Epidermal melanocyte (primary cell): ENCODE measurements at regions not wholly inside any gene's neighbourhood (a gene's known extent, or its start where the extent isn't known, plus 50 kb on each side); places are given as distances from the start of the nearest gene placed in this dataset.

Experiments used
- DNase-seq: peaks from one replicate; pipeline ENCODE4 v3.0.0; 2011; ENCODE audit warnings: low spot score; ENCODE audit not compliant: insufficient read length

DNA sequence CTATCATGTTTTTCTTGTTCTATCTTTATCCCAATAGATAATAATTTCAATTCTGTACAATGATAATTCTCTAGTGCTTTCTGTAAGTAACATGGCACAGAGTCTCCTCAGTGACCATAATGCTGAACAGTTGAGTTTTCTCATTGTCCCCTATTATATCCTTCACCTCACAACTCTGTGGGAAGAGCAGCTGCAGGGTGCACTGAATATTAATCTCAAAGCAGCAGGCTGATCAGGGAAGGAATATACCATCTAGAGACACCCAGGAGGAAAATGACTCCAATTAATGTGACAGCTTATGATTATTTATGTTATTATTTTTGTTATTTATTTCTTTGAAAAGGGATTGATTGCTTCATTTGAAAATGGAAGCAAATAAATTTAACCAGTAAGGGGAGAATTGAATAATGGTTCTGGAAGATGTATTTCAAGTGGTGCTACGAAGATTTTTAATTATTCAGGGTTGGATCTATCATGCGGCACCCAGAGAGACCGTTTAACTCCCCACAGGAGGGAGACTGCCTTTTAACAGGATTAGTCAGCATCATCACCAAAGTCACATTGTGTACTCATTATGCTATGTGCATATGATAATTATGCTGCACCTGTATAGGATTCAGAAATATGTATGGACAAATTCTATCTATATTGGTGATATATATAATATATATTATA is 1015.7 kb upstream of the GOT2 start:
- DNase-seq, result no peak

DNA sequence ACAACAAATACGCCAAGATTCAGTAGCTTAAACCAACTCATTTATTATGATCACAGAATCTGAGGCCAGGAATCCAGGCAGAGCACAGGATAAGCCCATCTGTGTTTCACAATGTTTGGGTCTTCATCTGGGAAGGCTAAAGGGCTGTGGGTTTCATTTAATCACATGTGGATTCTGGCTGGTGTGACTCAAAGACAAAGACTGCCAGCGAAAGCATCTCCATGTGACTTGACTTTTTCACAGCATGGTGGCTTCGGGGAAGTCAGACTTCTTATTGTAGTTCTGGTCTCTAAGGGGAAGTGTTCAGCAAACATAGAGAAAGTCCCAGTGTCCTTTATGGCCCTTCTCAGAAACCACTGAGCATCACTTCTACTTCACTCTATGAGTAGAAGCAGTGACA is 1014.4 kb upstream of the GOT2 start:
- DNase-seq, result no peak

DNA sequence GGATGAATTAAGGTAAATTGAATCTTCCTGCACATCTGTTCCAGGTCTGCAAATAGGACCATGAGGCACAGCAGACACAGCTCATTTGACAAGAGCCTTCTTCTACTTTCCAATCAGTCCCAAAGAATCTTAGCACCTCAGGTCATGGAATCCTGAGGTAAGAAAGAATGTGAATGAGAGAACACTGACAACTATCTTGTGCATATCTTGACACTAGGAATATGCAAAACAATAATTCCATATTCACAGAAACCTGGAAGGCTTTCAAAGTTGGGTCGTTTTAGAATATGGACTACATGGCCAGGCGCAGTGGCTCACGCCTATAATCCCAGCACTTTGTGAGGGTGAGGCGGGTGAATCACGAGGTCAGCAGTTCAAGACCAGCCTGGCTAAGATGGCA is 1009.4 kb upstream of the GOT2 start:
- no peak for DNase-seq

DNA sequence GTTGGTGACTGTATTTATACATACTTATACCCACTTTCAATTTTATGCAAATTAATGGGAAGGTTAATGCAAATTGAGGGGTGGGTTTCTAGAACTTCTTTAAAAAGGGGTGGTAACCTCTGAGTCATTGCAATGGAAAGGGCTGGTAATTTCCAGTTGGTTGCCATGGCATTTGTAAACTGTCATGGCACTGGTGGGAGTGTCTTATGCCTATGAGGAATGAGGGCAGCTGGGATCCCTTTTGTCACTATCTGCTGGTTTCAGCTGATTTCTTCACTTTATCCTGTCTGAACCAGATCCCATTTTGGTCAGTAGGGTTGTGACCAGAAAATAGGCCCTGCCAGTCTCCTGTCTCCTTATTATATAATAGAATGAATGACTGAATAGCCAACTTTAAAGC is 1006.7 kb upstream of the GOT2 start:
- DNase-seq, result no peak

DNA sequence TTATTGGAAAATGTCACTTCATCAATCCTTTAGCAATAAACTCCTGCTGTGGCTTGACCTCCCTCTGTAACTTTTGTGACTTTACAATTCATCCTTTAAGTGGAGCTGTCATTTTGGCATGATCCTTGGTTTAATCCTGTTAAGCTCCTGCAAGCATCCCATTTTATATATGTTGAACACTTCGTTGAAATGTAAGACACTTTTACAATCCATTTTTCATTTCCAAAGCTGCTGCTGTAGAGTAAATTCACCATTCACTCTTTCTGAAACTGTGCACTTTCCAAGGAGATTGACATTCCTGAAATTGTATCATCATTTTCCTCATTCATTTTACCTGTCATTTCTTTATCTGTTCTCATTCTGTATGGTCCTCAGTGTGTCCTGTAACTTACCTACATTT is 1003.2 kb upstream of the GOT2 start:
- DNase-seq, result no peak

DNA sequence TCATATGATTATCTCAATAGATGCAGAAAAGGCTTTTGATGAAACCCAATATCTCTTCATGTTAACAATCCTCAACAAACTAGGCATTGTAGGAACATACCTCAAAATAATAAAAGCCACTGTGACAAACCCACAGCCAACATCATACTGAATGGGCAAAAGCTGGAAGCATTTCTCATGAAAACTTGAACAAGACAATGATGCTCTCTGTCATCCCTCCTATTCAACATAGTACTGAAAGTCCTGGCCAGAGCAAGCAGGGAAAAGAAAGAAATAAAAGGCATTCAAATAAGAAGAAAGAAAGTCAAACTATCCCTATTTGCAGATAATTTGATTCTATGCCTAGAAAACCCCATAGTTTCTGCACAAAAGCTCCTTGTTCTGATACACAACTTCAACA is 999.2 kb upstream of the GOT2 start:
- peak; percentile 15 for DNase-seq

DNA sequence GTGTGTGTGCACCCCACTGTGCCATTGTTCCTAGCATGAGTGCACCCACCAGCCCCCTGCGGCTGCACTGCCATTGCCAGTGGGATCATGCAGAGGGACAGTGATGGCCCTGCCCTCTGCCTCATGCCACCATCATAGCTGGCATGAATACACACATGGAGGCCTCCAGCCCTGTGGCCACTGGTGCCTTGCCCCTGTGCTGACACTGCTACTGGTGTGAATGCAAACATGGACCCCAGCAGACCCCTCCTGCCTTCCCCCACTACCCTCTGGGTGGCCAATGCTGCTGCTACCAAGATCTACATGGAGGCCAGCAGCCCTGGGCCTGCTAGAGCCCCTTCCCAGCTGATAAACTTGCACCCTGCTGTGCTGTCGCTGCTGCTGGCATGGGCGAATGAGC is 995.5 kb upstream of the GOT2 start:
- no peak for DNase-seq

DNA sequence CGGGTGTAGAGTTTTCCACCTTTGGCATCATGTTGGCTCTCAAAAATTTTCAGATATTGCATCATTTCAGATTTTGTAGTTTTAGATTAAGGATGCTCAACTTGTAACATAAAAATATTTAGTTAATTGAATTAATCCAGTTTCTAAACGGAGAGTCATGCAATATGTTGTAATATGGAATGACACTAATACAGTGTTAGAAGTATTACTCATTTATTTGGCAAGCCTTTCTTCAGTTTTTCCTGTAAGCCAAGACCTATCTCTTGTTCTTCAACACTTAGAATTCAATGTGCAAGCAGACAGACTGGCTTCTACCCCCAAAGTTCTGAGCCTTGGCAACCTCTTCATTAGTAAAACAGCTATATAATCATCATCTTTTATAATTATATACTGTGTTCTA is 985.0 kb upstream of the GOT2 start:
- no peak for DNase-seq

DNA sequence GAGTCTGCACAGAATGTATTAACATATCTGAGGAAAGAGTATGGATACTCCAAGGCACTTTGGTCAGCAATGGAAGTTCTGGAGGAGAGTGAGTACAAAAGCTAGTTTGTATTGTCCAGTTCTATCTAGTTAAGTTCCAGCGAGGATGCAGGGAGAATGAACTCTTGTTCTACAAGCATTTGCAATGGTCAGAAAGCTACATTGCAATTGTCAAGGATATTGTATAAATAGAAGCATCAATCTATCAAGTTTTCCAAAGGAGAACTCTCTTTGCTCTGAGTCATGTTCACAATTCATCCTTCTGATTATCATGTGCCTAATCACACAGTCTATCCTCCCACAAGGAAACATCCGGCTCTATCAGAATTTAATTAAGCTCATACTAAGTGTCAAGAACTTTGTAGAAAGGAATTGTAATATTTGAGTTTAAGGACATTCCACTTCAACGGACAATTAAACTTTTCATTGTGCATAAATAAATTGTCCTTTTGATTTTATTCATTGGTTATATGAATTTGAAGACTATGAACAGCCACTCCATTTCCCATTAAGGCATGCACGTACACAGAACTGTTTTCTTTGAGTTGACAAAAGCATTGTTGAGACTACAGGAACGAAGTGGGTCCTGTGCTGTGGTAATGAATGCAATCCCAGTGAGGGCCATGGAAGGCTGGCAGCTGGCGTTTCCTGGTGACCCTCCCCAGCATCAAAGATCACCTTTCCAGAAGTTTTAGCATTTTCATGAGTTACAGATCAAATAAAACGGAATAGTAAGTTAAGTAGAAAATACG is 973.5 kb upstream of the GOT2 start:
- peak; percentile 18 for DNase-seq

DNA sequence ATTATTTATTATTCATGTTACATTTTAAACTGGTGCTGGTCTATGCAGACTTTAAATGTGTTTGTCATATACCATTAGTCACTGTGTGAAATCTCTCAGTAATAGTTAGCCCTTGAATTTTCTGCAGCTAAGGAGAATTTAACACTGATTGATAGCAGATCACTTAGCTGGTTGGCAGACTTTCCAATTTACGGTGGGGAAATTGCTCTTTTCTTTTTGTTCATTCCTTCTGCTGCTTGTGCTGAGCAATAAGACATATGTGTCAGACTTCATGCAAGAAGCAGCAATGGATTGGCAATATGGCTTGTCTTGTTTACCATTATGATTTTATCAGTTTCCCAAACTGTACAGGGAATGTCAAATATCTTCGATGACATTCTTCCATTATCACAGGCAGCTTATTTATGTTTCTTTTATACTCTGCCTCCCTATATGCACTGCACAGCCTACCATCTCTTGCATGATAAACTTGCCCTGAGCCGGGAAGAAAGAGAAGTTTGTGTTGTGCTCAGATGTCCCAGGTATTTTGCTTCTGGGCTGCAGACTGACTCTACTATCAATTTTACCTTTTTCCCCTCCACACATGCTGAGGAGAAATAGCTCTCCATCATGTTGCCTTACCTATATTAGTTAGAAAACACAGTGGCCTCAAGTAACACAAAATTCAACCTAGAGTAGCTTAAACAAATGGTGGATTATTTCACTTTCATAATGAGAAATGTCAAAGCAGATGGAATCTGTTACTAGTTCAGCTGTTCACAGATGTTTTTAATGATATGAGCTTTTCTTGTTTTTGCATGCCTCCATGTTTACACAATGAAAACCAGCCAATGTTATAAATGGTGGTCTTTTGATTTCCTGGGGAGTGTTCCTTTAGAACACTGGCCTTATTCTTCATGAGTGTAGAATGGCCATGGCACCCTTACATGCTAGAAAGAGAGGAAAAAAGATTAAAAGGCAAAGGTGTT is 968.1 kb upstream of the GOT2 start:
- no peak for DNase-seq

DNA sequence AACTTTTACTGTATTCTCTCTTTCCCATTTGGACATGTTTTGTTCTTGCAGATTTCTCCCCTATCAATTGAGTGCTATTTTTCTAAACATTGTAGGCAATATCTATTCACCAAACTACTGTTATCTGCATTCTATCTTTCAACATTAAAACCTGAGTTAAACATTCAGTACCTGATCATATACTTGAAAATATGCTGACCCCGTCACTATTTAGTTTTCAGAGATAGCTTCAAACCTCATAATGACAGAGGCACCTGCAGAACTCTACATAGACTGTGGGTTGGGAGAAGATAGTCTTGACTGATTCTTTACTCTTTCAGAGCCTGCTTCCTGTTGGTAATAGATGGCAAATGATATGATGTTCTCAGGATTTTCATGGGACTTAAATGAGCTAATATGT is 965.7 kb upstream of the GOT2 start:
- no peak for DNase-seq

DNA sequence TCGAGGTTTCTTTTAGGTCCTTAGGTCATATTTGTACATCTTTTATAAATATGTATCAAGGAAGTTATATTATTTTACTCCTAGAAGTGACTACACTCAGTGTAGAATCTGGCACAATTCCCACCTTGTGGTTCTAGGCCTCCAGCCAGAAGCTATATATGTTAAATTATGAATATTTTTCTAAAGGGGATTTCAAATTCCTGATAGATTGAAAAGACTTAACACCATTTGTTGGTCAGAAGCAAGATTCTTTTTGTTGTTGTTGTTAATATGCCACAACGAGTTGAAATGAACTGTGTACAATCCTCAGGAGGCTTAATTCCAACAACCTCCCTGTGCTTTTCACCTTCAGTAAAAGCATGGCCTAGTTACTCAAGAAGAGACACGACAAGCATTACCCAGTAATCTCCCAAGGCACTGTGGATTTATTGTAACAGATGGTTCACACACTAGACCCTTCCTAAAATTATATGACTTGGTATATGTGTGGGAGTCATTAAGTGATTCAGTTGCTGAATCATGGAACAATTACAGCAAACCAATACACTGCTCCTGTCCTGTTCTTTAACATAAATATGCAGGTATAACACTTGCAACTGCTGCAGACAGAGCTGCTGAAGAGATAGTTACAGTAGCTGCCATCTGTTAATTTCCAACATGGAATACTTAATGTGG is 964.4 kb upstream of the GOT2 start:
- no peak for DNase-seq

DNA sequence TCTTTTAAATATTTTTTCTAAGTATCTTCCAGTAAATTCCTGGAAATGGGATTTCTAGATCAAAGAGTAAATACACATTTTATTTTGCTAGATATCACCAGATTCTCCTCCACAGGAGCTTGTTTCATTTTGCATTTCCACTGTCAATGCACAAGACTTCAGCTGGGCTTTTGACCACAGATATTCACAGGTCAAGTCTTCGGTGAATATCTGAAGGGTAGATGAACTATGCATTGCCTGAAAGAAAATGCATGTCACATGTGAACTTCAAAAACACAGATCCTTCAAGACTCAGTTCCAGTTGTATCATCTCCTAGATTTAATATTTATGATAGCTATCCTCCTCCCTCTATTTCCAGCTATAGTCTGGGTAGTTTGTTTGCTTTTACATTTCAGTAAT is 963.6 kb upstream of the GOT2 start:
- DNase-seq, result no peak

DNA sequence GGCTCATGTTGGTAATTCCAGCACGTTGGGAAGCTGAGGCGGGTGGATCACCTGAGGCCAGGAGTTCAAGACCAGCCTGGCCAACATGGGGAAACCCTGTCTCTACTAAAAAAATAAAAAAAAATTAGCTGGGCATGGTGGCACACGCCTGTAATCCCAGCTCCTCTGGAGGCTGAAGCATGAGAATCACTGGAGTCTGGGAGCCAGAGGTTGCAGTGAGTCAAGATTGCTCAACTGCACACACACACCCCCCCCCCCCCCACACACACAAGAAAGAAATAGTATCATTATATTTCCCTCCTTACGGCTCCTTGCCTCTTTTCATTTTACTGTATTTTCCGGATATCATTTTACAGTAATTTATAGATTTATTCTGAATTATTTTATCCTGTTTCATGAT is 963.1 kb upstream of the GOT2 start:
- DNase-seq, result no peak

DNA sequence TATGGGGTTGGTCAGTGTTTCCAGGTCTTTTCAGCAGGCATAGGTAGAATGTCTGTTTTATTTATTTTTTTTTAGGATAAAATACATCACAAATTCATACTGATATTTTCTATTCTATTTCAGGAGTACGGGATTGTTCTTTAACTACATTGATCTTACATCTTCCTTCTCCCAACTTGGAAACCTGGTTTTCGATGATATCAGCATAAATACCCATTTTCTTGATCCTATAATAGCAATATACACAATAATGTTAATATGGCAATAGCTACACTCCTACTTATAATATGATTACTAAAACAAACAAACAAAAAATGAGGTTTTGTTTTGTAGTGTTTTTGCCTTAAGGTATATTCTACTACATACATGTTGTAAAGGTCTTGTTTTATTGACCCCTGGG is 962.4 kb upstream of the GOT2 start:
- DNase-seq, result no peak

DNA sequence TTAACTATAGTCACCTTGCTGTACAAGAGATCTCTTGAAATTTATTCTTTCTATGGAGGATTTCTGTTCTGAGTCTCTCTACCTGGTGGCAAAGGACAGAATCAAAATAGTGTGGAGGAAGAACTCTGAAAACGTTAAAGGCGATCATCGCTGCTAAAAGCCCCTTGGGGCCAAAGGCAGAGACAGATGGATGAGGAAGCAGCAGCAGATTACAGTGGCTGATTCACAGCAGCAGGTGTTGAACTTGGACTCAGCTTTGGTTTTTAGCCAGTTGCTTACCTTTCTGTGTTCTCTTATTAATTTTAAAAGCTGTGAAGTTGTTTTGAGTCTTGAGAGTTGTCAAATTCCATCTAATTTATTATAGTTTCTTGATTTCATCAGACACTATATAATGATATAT is 956.1 kb upstream of the GOT2 start:
- DNase-seq, result no peak

DNA sequence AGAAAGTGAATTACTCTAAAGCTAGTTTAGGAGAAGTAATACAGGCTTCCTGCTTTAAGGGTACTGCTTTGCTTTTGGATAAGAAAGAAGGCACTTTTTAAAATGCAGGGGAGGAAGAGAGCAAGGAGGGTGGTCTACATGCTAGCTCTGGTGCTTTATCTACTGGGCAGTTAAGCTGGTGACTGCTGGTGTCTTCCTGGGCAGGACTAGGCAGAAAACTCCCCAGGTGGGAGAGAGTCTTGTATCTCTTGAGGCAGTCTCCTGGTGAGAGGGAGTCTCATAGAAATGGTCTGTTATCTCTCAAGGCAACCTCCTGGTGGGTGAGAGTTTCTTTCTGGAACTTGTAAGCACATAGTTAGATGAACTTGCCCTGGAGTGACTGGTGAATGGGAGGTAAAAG is 953.9 kb upstream of the GOT2 start:
- DNase-seq, result no peak

DNA sequence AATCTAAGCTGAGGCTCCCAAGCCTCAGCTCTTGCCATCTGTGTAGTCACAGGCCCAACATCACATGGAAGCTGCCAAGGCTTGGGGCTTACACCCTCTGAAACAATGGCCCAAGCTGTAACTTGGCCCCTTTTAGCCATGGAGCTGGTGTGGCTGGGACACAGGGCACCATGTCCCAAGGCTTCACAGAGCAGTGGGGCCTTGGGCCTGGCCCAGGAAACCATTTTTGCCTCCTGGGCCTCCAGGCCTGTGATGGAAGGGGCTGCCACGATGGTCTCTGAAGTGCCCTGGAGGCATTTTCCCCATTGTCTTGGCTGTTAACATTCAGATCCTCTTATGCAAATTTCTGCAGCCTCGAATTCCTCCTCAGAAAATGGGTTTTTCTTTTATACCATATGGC is 952.3 kb upstream of the GOT2 start:
- DNase-seq, result no peak

DNA sequence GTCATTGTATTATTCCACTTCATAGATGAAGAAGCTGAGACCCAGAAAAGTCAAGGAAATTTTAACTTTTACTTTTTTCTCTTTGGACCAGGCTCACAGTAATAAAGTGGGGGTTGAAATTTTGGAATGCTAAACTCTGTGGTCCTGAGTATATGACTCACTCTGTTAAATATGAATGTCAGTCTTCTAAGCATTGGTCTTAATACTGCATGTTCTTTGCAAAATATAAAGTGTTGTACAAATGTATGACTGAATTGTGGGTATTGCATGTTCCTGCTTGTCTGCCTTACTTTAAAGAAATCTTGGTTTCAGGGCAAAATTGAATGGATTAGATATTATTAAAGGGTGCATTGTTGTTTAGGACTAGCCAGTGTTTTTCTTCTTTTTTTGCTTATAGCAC is 950.8 kb upstream of the GOT2 start:
- no peak for DNase-seq

DNA sequence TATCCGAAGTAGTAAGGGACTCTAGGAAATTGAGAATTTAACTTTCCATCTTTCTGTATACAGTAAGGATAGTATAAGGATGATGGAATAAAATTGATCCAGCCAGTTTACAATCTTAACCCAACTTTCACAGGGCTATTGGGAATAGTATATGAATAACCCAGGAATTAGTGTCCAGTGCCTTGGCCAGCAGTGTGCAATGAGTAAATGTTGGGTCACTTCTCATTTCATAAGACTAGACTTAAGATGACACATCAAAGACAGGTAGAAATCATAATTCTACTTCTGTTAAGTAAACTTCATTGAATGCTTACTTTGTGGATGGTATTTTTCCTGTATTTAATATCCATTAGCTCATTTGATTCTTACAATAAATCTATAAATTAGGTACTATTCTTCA is 949.6 kb upstream of the GOT2 start:
- no peak for DNase-seq

DNA sequence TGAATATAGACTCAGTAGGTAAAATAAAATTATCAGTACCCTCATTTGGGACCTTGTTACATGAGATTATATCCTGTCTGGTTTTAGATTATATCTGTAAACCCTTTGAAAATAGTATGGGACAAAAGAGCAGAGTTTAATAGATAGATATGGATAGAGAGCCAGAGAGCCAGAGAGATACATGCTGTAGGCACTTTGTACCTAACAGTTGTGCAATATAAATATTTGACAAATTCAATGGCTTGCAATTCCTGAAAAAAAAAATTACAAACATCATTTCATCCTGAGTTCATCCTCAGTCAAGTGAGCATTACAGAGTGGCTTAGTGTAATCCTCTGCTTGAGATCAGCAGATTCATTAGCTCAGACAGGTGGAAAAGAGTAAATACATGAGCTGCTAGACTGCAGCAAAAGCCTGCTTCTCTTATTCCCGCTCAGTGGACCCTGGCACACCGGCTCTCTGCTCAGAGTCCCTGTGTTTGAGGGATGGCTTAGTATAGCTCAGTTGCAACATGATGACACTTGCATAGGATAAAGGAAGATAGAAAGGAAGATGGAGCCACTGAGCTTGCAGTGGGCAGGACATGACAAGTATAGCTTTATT is 931.6 kb upstream of the GOT2 start:
- DNase-seq, result no peak
